ENCODE measurements at regions not wholly inside any gene's neighbourhood (a gene's known extent, or its start where the extent isn't known, plus 50 kb on each side); places are given as distances from the start of the nearest gene placed in this dataset.

- no peak for DNase-seq (ENCODE audit: low read depth)
- H3K4me3 ChIP-seq (ENCODE audit: low read depth, low read length) = no peak overlapping the region
- TF ChIP-seq CTCF (IDR thresholded peaks at IDR 0.05; ENCODE audit: low read depth, low read length, missing control alignments) = no peak
These were observed 137.9 kb downstream of the TNFSF18 start for GRCh38 chr1:172912765-172913260.

- no peak overlapping the region for H3K4me3 ChIP-seq (ENCODE audit: low read depth, low read length)
- DNase-seq (ENCODE audit: low read depth) = no peak
- no peak for TF ChIP-seq CTCF (IDR thresholded peaks at IDR 0.05; ENCODE audit: low read depth, low read length, missing control alignments)
These were observed 136.1 kb downstream of the TNFSF18 start for GRCh38 chr1:172914501-172915144.

GRCh38 chr1:172915271-172915670 lies 135.5 kb downstream of the TNFSF18 start:
- no peak for DNase-seq (ENCODE audit: low read depth)
- TF ChIP-seq CTCF (IDR thresholded peaks at IDR 0.05; ENCODE audit: low read depth, low read length, missing control alignments) = no peak
- no peak overlapping the region for H3K4me3 ChIP-seq (ENCODE audit: low read depth, low read length)

GRCh38 chr1:172916116-172916515 lies 134.6 kb downstream of the TNFSF18 start:
- DNase-seq (ENCODE audit: low read depth) = no peak
- no peak for TF ChIP-seq CTCF (IDR thresholded peaks at IDR 0.05; ENCODE audit: low read depth, low read length, missing control alignments)

DNA sequence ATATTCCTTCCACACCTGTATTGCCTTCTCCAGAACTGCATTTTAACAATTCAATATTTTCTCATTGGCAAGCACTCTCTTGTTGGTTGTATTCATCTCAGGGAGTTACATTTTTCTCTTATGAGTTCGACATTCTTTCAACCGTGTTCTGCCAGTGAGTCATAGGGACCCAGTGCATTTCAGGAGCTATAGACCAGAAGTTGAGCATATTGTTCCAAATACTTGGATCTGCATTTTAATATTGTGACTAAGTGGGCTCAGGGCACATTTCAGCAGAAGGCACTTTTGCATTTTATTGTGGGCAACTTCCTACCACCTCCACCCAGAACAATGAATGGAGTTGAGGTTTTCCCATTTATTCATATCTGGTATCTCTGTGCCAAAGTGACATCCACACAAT lies 132.8 kb downstream of the TNFSF18 start:
- no peak for TF ChIP-seq CTCF (IDR thresholded peaks at IDR 0.05; ENCODE audit: low read depth, low read length, missing control alignments)
- no peak for DNase-seq (ENCODE audit: low read depth)
- no peak overlapping the region for H3K4me3 ChIP-seq (ENCODE audit: low read depth, low read length)

More at GRCh38 chr1:172916116-172916515, 134.6 kb downstream of the TNFSF18 start:
- no peak overlapping the region for H3K4me3 ChIP-seq (ENCODE audit: low read depth, low read length)

DNA sequence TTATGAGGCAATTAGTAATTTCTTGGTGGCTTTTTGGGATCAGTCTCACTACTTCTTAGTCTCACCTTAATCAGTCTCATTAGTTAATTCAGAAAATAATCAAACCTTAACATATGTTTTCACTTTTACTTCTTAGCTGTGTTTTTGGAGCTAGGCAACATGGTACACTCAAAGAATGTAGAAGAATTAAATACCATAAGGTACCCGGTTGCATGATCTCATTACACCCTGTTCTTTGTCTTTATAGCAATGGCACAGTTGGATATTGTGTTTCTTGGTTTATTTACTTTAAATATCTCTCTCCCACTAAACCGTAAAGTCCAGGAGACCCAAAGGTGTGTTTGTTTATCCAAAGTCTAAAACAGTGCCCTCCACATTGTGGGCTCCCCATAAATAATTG lies 132.3 kb downstream of the TNFSF18 start:
- H3K4me3 ChIP-seq (ENCODE audit: low read depth, low read length) = no peak overlapping the region
- no peak for TF ChIP-seq CTCF (IDR thresholded peaks at IDR 0.05; ENCODE audit: low read depth, low read length, missing control alignments)
- no peak for DNase-seq (ENCODE audit: low read depth)

- no peak for DNase-seq (ENCODE audit: low read depth)
- H3K4me3 ChIP-seq (ENCODE audit: low read depth, low read length) = no peak overlapping the region
- TF ChIP-seq CTCF (IDR thresholded peaks at IDR 0.05; ENCODE audit: low read depth, low read length, missing control alignments) = no peak
These were observed 124.7 kb downstream of the TNFSF18 start for GRCh38 chr1:172926070-172926469.

Data from GM12864 (cell line).